HL-60 (cell line): ENCODE measurements at regions not wholly inside any gene's neighbourhood (a gene's known extent, or its start where the extent isn't known, plus 50 kb on each side); places are given as distances from the start of the nearest gene placed in this dataset.

Experiments used
- DNase-seq, 2 experiments: peaks; one replicate each; pipeline ENCODE4 v3.0.0-alpha.2; 2010 to 2020; ENCODE audit warnings: low read depth in 1 of 2, low spot score in 1 of 2
- H3K27ac ChIP-seq: fragments of 250-450 bp; sonication (Bioruptor Pico); replicated peaks from 2 replicates; pipeline ENCODE4 v1.5.1; 2020; ENCODE audit warnings: mild to moderate bottlenecking, moderate library complexity
- H3K27me3 ChIP-seq: fragments of 250-450 bp; sonication (Bioruptor Pico); 2 replicates; pipeline ENCODE4 v1.5.1; 2021; ENCODE audit warnings: mild to moderate bottlenecking, moderate library complexity; ENCODE audit not compliant: insufficient read depth, poor library complexity, severe bottlenecking
- H3K4me3 ChIP-seq: replicated peaks from 2 replicates; pipeline ENCODE4 v1.5.1; 2011; ENCODE audit warnings: mild to moderate bottlenecking, control low read depth, low read length; ENCODE audit not compliant: insufficient read depth
- GABPA ChIP-seq: IDR thresholded peaks from 2 replicates; pipeline ENCODE4 v1.6.1; 2012; ENCODE audit warnings: low read depth
- POLR2AphosphoS5 ChIP-seq: IDR thresholded peaks from 2 replicates; pipeline ENCODE4 v1.6.1; 2012; ENCODE audit warnings: low read depth
- SPI1 ChIP-seq: IDR thresholded peaks from 2 replicates; pipeline ENCODE4 v1.6.1; 2012; ENCODE audit warnings: low read depth, mild to moderate bottlenecking, borderline replicate concordance
- TF ChIP-seq, protein P1 (sequence below): IDR thresholded peaks from one replicate; pipeline ENCODE4 v1.5.1; 2011; ENCODE audit warnings: low read length, control low read depth, inconsistent platforms; ENCODE audit not compliant: insufficient read depth
- TF ChIP-seq, protein P2 (sequence below): IDR thresholded peaks from 2 replicates; pipeline ENCODE4 v1.6.1; 2012; ENCODE audit warnings: low read depth; ENCODE audit not compliant: insufficient replicate concordance

DNA sequence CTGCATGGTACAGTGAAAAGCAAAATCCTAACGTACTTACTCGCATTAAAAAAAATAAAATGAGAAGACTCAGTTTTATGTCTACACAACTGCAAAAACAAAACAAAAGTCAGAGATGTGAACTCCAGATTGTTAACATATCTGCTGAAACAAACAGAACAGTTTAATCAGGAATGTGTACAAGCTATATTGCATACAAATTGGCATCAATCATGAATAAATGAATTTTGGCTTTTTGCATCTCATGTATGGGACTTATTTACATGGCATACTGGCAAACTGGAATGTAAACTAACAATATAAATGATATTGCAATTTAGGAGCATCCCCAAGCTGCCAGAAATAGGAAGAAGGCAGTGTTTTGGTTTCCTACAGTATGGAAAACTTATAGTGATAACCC, 79.6 kb upstream of the NSMCE3 start:
- no peak overlapping the region for H3K4me3 ChIP-seq
- H3K27me3 ChIP-seq, result no peaks in the 10 kb centered on the region
- no peak for TF ChIP-seq SPI1
- TF ChIP-seq, protein P1, sequence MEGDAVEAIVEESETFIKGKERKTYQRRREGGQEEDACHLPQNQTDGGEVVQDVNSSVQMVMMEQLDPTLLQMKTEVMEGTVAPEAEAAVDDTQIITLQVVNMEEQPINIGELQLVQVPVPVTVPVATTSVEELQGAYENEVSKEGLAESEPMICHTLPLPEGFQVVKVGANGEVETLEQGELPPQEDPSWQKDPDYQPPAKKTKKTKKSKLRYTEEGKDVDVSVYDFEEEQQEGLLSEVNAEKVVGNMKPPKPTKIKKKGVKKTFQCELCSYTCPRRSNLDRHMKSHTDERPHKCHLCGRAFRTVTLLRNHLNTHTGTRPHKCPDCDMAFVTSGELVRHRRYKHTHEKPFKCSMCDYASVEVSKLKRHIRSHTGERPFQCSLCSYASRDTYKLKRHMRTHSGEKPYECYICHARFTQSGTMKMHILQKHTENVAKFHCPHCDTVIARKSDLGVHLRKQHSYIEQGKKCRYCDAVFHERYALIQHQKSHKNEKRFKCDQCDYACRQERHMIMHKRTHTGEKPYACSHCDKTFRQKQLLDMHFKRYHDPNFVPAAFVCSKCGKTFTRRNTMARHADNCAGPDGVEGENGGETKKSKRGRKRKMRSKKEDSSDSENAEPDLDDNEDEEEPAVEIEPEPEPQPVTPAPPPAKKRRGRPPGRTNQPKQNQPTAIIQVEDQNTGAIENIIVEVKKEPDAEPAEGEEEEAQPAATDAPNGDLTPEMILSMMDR, result no peak
- TF ChIP-seq POLR2AphosphoS5, result no peak
- TF ChIP-seq GABPA, result no peak
- TF ChIP-seq, protein P2, sequence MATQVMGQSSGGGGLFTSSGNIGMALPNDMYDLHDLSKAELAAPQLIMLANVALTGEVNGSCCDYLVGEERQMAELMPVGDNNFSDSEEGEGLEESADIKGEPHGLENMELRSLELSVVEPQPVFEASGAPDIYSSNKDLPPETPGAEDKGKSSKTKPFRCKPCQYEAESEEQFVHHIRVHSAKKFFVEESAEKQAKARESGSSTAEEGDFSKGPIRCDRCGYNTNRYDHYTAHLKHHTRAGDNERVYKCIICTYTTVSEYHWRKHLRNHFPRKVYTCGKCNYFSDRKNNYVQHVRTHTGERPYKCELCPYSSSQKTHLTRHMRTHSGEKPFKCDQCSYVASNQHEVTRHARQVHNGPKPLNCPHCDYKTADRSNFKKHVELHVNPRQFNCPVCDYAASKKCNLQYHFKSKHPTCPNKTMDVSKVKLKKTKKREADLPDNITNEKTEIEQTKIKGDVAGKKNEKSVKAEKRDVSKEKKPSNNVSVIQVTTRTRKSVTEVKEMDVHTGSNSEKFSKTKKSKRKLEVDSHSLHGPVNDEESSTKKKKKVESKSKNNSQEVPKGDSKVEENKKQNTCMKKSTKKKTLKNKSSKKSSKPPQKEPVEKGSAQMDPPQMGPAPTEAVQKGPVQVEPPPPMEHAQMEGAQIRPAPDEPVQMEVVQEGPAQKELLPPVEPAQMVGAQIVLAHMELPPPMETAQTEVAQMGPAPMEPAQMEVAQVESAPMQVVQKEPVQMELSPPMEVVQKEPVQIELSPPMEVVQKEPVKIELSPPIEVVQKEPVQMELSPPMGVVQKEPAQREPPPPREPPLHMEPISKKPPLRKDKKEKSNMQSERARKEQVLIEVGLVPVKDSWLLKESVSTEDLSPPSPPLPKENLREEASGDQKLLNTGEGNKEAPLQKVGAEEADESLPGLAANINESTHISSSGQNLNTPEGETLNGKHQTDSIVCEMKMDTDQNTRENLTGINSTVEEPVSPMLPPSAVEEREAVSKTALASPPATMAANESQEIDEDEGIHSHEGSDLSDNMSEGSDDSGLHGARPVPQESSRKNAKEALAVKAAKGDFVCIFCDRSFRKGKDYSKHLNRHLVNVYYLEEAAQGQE, result no peak
- no peak for DNase-seq
- H3K27ac ChIP-seq, result no peak overlapping the region

DNA sequence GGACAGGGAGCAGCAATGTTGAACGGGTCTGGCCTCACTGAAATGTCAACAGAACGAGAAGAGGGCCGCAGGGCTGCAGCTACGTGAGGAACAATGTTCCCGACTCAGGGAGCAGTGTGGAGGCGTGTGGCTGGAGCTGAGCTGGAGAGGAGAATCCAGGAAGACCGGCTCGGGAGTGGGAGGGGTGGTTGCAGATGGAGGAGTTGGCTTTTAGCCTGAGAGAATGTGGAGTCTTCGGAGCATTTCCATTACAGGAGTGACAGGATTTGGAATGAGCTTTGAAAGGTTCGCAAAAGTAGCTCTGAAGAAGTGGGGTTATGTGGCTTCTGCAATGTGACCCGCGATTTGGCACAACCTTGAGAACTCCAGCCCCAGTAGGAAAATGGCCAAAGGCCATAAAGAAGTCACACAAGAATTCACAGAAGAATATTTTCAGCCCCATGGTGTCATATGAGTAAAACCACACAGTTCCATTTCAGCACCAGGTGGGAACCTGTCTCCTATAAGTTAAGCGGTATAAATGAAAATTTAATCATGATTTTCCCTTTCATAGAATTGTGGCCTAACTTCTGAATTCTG, 78.8 kb upstream of the NSMCE3 start:
- DNase-seq, result no peak
- H3K4me3 ChIP-seq, result no peak overlapping the region
- TF ChIP-seq, protein P2, result no peak
- TF ChIP-seq GABPA (no peak), SPI1 (no peak), POLR2AphosphoS5 (no peak)
- TF ChIP-seq, protein P1, result no peak
- H3K27ac ChIP-seq, result no peak overlapping the region
- no peaks in the 10 kb centered on the region for H3K27me3 ChIP-seq

DNA sequence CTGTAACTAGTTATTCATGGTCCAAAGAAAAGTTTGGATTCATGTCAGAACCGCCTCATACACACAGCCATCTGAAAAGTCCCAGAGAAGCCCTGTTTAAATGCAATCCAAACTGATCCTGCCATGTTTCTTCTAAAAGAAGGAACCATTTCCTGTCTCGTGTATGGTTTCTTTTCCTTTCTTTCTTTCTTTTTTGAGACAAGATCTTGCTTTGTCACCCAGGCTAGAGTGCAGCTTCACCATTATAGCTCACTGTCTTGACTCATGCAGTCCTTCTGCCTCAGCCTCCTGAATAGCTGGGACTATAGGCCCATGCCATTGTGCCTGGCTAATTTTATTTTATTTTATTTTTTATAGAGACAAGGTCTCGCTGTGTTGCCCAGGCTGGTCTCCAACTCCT, 77.4 kb upstream of the NSMCE3 start:
- Histone ChIP-seq H3K4me3 (no peak overlapping the region), H3K27ac (no peak overlapping the region), H3K27me3 (no peaks in the 10 kb centered on the region)
- no peak for DNase-seq
- TF ChIP-seq, protein P2, result no peak
- TF ChIP-seq SPI1 (no peak), POLR2AphosphoS5 (no peak), GABPA (no peak)
- TF ChIP-seq, protein P1, result no peak
